Left ventricle myocardium inferior (tissue), 1 donor: ENCODE measurements at regions not wholly inside any gene's neighbourhood (a gene's known extent, or its start where the extent isn't known, plus 50 kb on each side); places are given as distances from the start of the nearest gene placed in this dataset.

Experiments
- DNase-seq: peaks from one replicate; pipeline ENCODE4 v3.0.0-alpha.2; 2020
- H3K27ac ChIP-seq: fragments of 200-600 bp; replicated peaks from 2 replicates; pipeline ENCODE4 v1.8.0; 2021
- H3K27me3 ChIP-seq: fragments of 200-600 bp; 2 replicates; pipeline ENCODE4 v1.8.0; 2021; ENCODE audit warnings: low read depth
- H3K36me3 ChIP-seq: fragments of 200-600 bp; 2 replicates; pipeline ENCODE4 v1.8.0; 2021
- H3K4me1 ChIP-seq: fragments of 200-600 bp; 2 replicates; pipeline ENCODE4 v1.8.0; 2021
- H3K4me3 ChIP-seq: fragments of 200-600 bp; 2 replicates; pipeline ENCODE4 v1.8.0; 2021; ENCODE audit warnings: mild to moderate bottlenecking, moderate library complexity
- H3K9me3 ChIP-seq: fragments of 200-600 bp; replicated peaks from 2 replicates; pipeline ENCODE4 v1.8.0; 2021
- CTCF ChIP-seq: fragments of 200-600 bp; IDR thresholded peaks from 2 replicates; pipeline ENCODE4 v1.8.0; 2021; ENCODE audit warnings: antibody characterized with exemption, mild to moderate bottlenecking, borderline replicate concordance
- intact Hi-C: fragments of 100-400 bp; cut with micrococcal nuclease; formaldehyde crosslinking; loops from one replicate; pipeline ENCODE4 v1.11.0; 2022
- donor health status: DM: no; HTN: yes; CAD: no; lungs with severe emphysema.

- H3K4me3 ChIP-seq: no peak overlapping the region
- H3K9me3 ChIP-seq: no peaks in the 10 kb centered on the region
- no peaks in the 10 kb centered on the region for H3K36me3 ChIP-seq
- no peaks in the 10 kb centered on the region for H3K4me1 ChIP-seq
- DNase-seq: no peak
- no peak overlapping the region for H3K27ac ChIP-seq
- H3K27me3 ChIP-seq: no peaks in the 10 kb centered on the region
- intact Hi-C loops: no loop called here
- no peak for TF ChIP-seq CTCF
These were observed 853.2 kb upstream of the INTU start for GRCh38 chr4:126779436-126780166.

- Histone ChIP-seq H3K36me3 (no peaks in the 10 kb centered on the region), H3K27me3 (no peaks in the 10 kb centered on the region), H3K9me3 (no peaks in the 10 kb centered on the region), H3K4me1 (no peaks in the 10 kb centered on the region), H3K4me3 (no peak overlapping the region), H3K27ac (no peak overlapping the region)
- no peak for TF ChIP-seq CTCF
- intact Hi-C loops: no loop called here
- DNase-seq: no peak
These were observed 849.6 kb upstream of the INTU start for GRCh38 chr4:126783191-126783590.

- TF ChIP-seq CTCF: no peak
These were observed 847.7 kb upstream of the INTU start for GRCh38 chr4:126784966-126785580.

GRCh38 chr4:126790633-126791032 lies 842.1 kb upstream of the INTU start:
- Histone ChIP-seq H3K27me3 (no peaks in the 10 kb centered on the region), H3K36me3 (no peaks in the 10 kb centered on the region), H3K4me3 (no peak overlapping the region), H3K4me1 (no peaks in the 10 kb centered on the region), H3K27ac (no peak overlapping the region), H3K9me3 (no peaks in the 10 kb centered on the region)
- no peak for DNase-seq
- intact Hi-C loops: no loop called here
- peak; percentile 16 for TF ChIP-seq CTCF

More at GRCh38 chr4:126784966-126785580, 847.7 kb upstream of the INTU start:
- Histone ChIP-seq H3K4me1 (no peaks in the 10 kb centered on the region), H3K36me3 (no peaks in the 10 kb centered on the region), H3K27ac (no peak overlapping the region), H3K27me3 (no peaks in the 10 kb centered on the region), H3K4me3 (no peak overlapping the region), H3K9me3 (no peaks in the 10 kb centered on the region)
- DNase-seq: no peak
- intact Hi-C loops: no loop called here

- no peak overlapping the region for H3K27ac ChIP-seq
- H3K36me3 ChIP-seq: no peaks in the 10 kb centered on the region
- no peak for DNase-seq
- H3K4me3 ChIP-seq: no peak overlapping the region
- intact Hi-C loops: no loop called here
- TF ChIP-seq CTCF: no peak
- no peaks in the 10 kb centered on the region for H3K4me1 ChIP-seq
- H3K9me3 ChIP-seq: no peaks in the 10 kb centered on the region
- H3K27me3 ChIP-seq: no peaks in the 10 kb centered on the region
These were observed 838.4 kb upstream of the INTU start for GRCh38 chr4:126794363-126794762.
